H1 (cell line): ENCODE measurements at regions not wholly inside any gene's neighbourhood (a gene's known extent, or its start where the extent isn't known, plus 50 kb on each side); places are given as distances from the start of the nearest gene placed in this dataset. TPM values are rescaled to one million over a fixed set of nuclear protein-coding genes. Genes with fewer than 3 reads are reported as not detected.
"Not testable (repeated sequence)": the region's sequence is repeated elsewhere in the genome, so short reads cannot be mapped to it uniquely, and the experiment has no call there.

Experiments used
- CTCF ChIA-PET: fragments of 300-600 bp; sonication (Branson Sonifier 250); formaldehyde crosslinking; loops from one replicate; lab custom pipeline; 2021; ENCODE audit not compliant: partially characterized antibody; lab: Charles Lee
- POLR2A ChIA-PET: fragments of 300-600 bp; sonication (Branson Sonifier 250); formaldehyde crosslinking; loops from one replicate; lab custom pipeline; 2021; ENCODE audit warnings: inconsistent platforms; ENCODE audit not compliant: partially characterized antibody; lab: Charles Lee
- DNase-seq, 2 experiments: peaks; one replicate each; pipeline versions ENCODE4 v3.0.0 to v3.0.0-alpha.2; 2010 to 2022; ENCODE audit warnings: low spot score in 2 of 2, low read depth in 1 of 2, mixed read lengths in 1 of 2
- FAIRE-seq: peaks from 2 replicates; lab custom pipeline; 2011; peaks lifted over from hg19 to GRCh38; lab: Jason Lieb, UNC
- H2AFZ ChIP-seq: 2 replicates; pipeline ENCODE4 v1.8.1; 2012; ENCODE audit warnings: low read length, inconsistent platforms
- H2AK5ac ChIP-seq: 2 replicates; pipeline ENCODE4 v1.6.1; 2013; ENCODE audit warnings: low read depth, low read length
- H2BK120ac ChIP-seq: replicated peaks from 2 replicates; pipeline ENCODE3; 2013; ENCODE audit warnings: low read depth, low read length, inconsistent platforms
- H2BK12ac ChIP-seq: 2 replicates; pipeline ENCODE4 v1.6.1; 2013; ENCODE audit warnings: low read depth, low read length
- H2BK15ac ChIP-seq: 2 replicates; pipeline ENCODE4 v1.6.1; 2013; ENCODE audit warnings: low read length
- H2BK20ac ChIP-seq: 2 replicates; pipeline ENCODE4 v1.6.1; 2013; ENCODE audit warnings: low read length
- H2BK5ac ChIP-seq: 2 replicates; pipeline ENCODE4 v1.6.1; 2013; ENCODE audit warnings: low read depth, low read length
- H3K14ac ChIP-seq: 2 replicates; pipeline ENCODE4 v1.6.1; 2013; ENCODE audit warnings: inconsistent platforms; ENCODE audit not compliant: insufficient read length
- H3K18ac ChIP-seq: 2 replicates; pipeline ENCODE4 v1.6.1; 2013; ENCODE audit warnings: low read length; ENCODE audit errors: extremely low read depth
- H3K23ac ChIP-seq: 2 replicates; pipeline ENCODE4 v1.6.1; 2013; ENCODE audit warnings: inconsistent platforms; ENCODE audit not compliant: insufficient read length
- H3K23me2 ChIP-seq: 2 replicates; pipeline ENCODE4 v1.6.1; 2013; ENCODE audit warnings: low read depth, low read length
- H3K27ac ChIP-seq: 2 replicates; pipeline ENCODE4 v1.6.1; 2011; ENCODE audit warnings: low read depth, low read length, inconsistent platforms
- H3K27me3 ChIP-seq, 4 experiments: replicated peaks in 1 of 4; 1 replicate in 1 of 4; 2 replicates in 3 of 4; pipeline versions ENCODE4 v1.6.1 to v1.8.1; 2011 to 2013; ENCODE audit warnings: low read length in 3 of 4, mild to moderate bottlenecking in 3 of 4, inconsistent platforms in 2 of 4, mixed read lengths in 2 of 4, moderate library complexity in 1 of 4; ENCODE audit not compliant: control insufficient read depth in 3 of 4, insufficient read depth in 3 of 4; ENCODE audit errors: extremely low read depth in 1 of 4
- H3K36me3 ChIP-seq, 4 experiments: 2 replicates each; pipeline versions ENCODE4 v1.6.1 to v1.8.1; 2011 to 2013; ENCODE audit warnings: mild to moderate bottlenecking in 4 of 4, low read length in 3 of 4, moderate library complexity in 2 of 4, control low read depth in 1 of 4, inconsistent platforms in 1 of 4; ENCODE audit not compliant: insufficient read depth in 4 of 4, control insufficient read depth in 2 of 4
- H3K4ac ChIP-seq: replicated peaks from 2 replicates; pipeline ENCODE3; 2013; ENCODE audit warnings: low read length, low read depth, mixed read lengths, inconsistent platforms; ENCODE audit not compliant: insufficient read length
- H3K4me1 ChIP-seq, 4 experiments: replicated peaks in 1 of 4; 1 replicate in 1 of 4; 2 replicates in 3 of 4; pipeline versions ENCODE4 v1.6.1 to v1.8.1; 2011 to 2013; ENCODE audit warnings: low read length in 3 of 4, inconsistent platforms in 2 of 4, mixed read lengths in 1 of 4; ENCODE audit not compliant: insufficient read depth in 4 of 4, control insufficient read depth in 3 of 4
- H3K4me2 ChIP-seq, 2 experiments: 2 replicates each; pipeline versions ENCODE4 v1.6.1 to v1.8.1; 2011 to 2013; ENCODE audit warnings: low read depth in 2 of 2, low read length in 2 of 2, control low read depth in 1 of 2, inconsistent platforms in 1 of 2, mild to moderate bottlenecking in 1 of 2; ENCODE audit not compliant: insufficient read depth in 1 of 2
- H3K4me3 ChIP-seq, 4 experiments: fragments of 200-600, 300-600 bp in 1 of 4; sonication (generic), shearing (Covaris generic), sonication (Bioruptor Twin) in 1 of 4; 2 replicates each; pipeline versions ENCODE4 v1.5.1 to v1.8.1; 2011 to 2016; ENCODE audit warnings: low read length in 4 of 4, low read depth in 3 of 4, control low read depth in 2 of 4, inconsistent platforms in 2 of 4, mild to moderate bottlenecking in 2 of 4, mixed read lengths in 1 of 4, moderate library complexity in 1 of 4; ENCODE audit not compliant: insufficient read depth in 2 of 4; ENCODE audit errors: extremely low read depth in 1 of 4
- H3K56ac ChIP-seq: replicated peaks from 2 replicates; pipeline ENCODE3; 2013; ENCODE audit warnings: low read depth, mild to moderate bottlenecking, mixed read lengths, low read length, inconsistent platforms; ENCODE audit not compliant: insufficient read length
- H3K79me1 ChIP-seq: 2 replicates; pipeline ENCODE4 v1.6.1; 2013; ENCODE audit warnings: low read depth, low read length, control low read depth
- H3K79me2 ChIP-seq, 2 experiments: 2 replicates each; pipeline versions ENCODE4 v1.6.1 to v1.8.1; 2012 to 2013; ENCODE audit warnings: low read length in 2 of 2, mild to moderate bottlenecking in 2 of 2, inconsistent platforms in 1 of 2; ENCODE audit not compliant: insufficient read depth in 2 of 2, control insufficient read depth in 1 of 2
- H3K9ac ChIP-seq, 4 experiments: replicated peaks in 1 of 4; 1 replicate in 1 of 4; 2 replicates in 3 of 4; pipeline versions ENCODE4 v1.6.1 to v1.8.1; 2011 to 2013; ENCODE audit warnings: low read depth in 3 of 4, low read length in 3 of 4, control low read depth in 2 of 4, mild to moderate bottlenecking in 2 of 4, moderate library complexity in 2 of 4, inconsistent platforms in 1 of 4; ENCODE audit errors: extremely low read depth in 1 of 4
- H3K9me3 ChIP-seq, 2 experiments: 2 replicates each; pipeline versions ENCODE4 v1.6.1 to v1.8.1; 2012 to 2013; ENCODE audit warnings: mild to moderate bottlenecking in 2 of 2, moderate library complexity in 2 of 2, control low read depth in 1 of 2, inconsistent platforms in 1 of 2, low read depth in 1 of 2, low read length in 1 of 2, mixed read lengths in 1 of 2; ENCODE audit not compliant: insufficient read depth in 2 of 2
- H4K20me1 ChIP-seq, 2 experiments: replicated peaks in 1 of 2; 2 replicates each; pipeline versions ENCODE3 to v1.8.1; 2011 to 2013; ENCODE audit warnings: inconsistent platforms in 2 of 2, low read length in 2 of 2, mild to moderate bottlenecking in 1 of 2; ENCODE audit not compliant: insufficient read depth in 2 of 2, control insufficient read depth in 1 of 2
- H4K5ac ChIP-seq: 2 replicates; pipeline ENCODE4 v1.6.1; 2013; ENCODE audit warnings: low read length, low read depth, mixed read lengths, inconsistent platforms; ENCODE audit not compliant: insufficient read length
- H4K8ac ChIP-seq: 2 replicates; pipeline ENCODE4 v1.8.0; 2013; ENCODE audit warnings: mild to moderate bottlenecking, moderate library complexity, low read length, inconsistent platforms; ENCODE audit not compliant: insufficient read depth; ENCODE audit errors: extremely low read depth
- H4K91ac ChIP-seq: replicated peaks from 2 replicates; pipeline ENCODE3; 2013; ENCODE audit warnings: low read length, mixed read lengths, inconsistent platforms; ENCODE audit not compliant: insufficient read length
- WGBS, 2 experiments: shearing (Covaris generic) in 1 of 2; methylation state at CpG; one replicate each; pipeline versions ENCODE4 v1.1.6 to v1.1.7; 2013 to 2015; ENCODE audit warnings: low lambda C conversion rate in 2 of 2, mixed read lengths in 2 of 2, inconsistent platforms in 1 of 2, low coverage in 1 of 2, missing lambda C conversion rate in 1 of 2; ENCODE audit not compliant: insufficient replicate concordance in 2 of 2, insufficient coverage in 1 of 2, insufficient read length in 1 of 2; ENCODE audit errors: extremely low coverage in 1 of 2, missing lambda C conversion rate in 1 of 2; 5-methylcytosine and 5-hydroxymethylcytosine counted together
- microRNA counts: library from miRNA; unstranded; fragments of <30 nt; microRNA quantifications from one replicate; lab custom pipeline; 2015
- microRNA-seq, 2 experiments: library from miRNA; unstranded; fragments of <30 nt; microRNA quantifications; one replicate each; pipeline versions ENCODE4 to v1.2.0, GENCODE V29; 2016 to 2020; ENCODE audit warnings: borderline microRNAs expressed in 2 of 2, borderline number of aligned reads in 2 of 2, borderline replicate concordance in 1 of 2
- small RNA-seq: library from polyadenylated mRNA; stranded (forward); fragments of <200 nt; extraction: miRNeasy Mini kit (QIAGEN cat#:217004); gene quantifications from one replicate; pipeline ENCODE3, GENCODE V24; 2013; ENCODE audit not compliant: insufficient read depth

GRCh38 chr3:125918866-125919265 lies 50.1 kb upstream of the ROPN1B start:
- H2BK5ac ChIP-seq, H3K23me2 ChIP-seq, POLR2A ChIA-PET, H3K4me3 ChIP-seq, H2BK12ac ChIP-seq, H3K27me3 ChIP-seq, H2BK120ac ChIP-seq, H2BK20ac ChIP-seq, H3K18ac ChIP-seq, FAIRE-seq, H3K9ac ChIP-seq, CTCF ChIA-PET, DNase-seq, H3K14ac ChIP-seq, H3K56ac ChIP-seq, H4K8ac ChIP-seq, H3K23ac ChIP-seq, H4K20me1 ChIP-seq, H4K5ac ChIP-seq, H3K4me1 ChIP-seq, H3K79me2 ChIP-seq, H3K4me2 ChIP-seq, H3K79me1 ChIP-seq, H2AK5ac ChIP-seq, H2AFZ ChIP-seq, H4K91ac ChIP-seq, H3K9me3 ChIP-seq, H3K36me3 ChIP-seq, H2BK15ac ChIP-seq, H3K27ac ChIP-seq, H3K4ac ChIP-seq: not testable (repeated sequence)
- WGBS, 2 experiments: 94% methylated on average over 2 of the region's 2 CpGs; no CpG with 5 or more reads in 1 of the 2 experiments

MicroRNAs in the stretch of these regions (microRNA counts, 767-probe panel; counts per million panel counts)
- microRNA hsa-miR-548i (lab: Ali Mortazavi, UCI): 879 counts per million, percentile 95 among the panel's probes with 10 or more counts

Small RNA genes lying in the stretch of these regions (microRNA-seq; reads per million reads assigned to microRNA genes)
- gene MIR548I1: 0 reads per million in 2 experiments

Small RNA genes lying in the stretch of these regions (small RNA-seq; reads per million reads assigned to genes)
- gene AC092902.1: not detected
- not detected for gene AF186996.2
- gene AF186996.3: not detected
- not detected for gene MIR548I1
- not detected for gene SNRPCP11
